ENCODE measurements at regions not wholly inside any gene's neighbourhood (a gene's known extent, or its start where the extent isn't known, plus 50 kb on each side); places are given as distances from the start of the nearest gene placed in this dataset.
"Not testable (repeated sequence)": the region's sequence is repeated elsewhere in the genome, so short reads cannot be mapped to it uniquely, and the experiment has no call there.

DNA sequence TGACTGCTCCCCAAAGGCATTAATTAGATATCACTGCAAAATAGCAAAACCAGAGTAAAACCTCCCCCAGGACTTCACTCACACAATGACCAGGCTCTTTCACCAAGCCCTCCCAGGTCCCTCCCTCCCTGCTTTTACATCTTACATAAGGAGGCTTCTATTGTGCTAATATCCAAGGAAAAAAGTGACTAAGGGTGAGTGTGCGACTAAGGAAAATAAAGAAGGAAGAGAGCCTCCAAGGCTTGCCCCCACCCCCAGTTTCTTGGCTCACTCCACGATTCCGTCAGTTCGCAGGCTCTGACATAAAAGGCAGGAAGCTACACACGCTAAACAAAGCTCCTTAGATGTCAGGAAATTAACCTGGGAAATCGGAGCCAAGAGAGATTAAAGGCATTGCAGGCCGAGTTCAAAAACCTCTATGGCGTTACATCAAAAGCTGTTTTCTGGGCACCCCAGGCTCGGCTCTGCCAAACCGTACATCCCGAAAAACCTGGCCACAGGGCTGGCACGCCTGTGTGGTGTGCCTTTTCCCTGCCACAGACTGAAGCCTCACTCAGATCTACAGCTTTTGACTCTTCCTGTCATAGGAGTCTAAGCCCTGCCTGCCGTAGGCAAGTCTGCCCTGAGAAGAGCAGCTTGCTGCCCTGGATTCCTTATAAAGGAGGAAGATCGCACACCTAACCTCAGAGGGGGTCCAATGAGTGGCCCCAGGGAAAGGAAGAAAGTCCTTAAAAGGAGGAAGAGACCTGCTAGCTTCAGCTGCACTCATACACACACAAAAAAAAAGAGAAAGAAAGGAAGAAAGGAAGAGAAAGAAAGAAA, 67.0 kb upstream of the SERP2 start:
- peak; percentile 82 for DNase-seq (ENCODE audit: low spot score)

DNA sequence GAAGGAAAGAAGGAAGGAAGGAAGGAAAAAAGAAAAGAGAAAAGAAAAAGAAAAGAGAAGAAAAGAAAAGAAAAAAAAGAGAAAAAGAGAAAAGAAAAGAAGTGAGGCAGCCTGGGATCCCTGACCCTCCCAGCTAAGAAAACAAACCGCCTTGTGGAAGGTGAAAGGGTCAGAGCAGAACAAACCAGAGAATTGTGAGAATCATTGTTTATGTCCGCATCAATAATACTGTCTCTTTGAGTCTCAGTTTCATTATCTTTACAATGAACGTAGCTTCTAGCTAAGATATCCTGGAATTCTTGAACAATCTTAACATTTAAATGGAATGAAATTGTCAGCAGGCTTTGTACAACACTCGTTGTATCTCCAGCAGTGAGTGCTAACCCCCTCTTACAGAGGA, 66.4 kb upstream of the SERP2 start:
- no peak for DNase-seq (ENCODE audit: low spot score)

DNA sequence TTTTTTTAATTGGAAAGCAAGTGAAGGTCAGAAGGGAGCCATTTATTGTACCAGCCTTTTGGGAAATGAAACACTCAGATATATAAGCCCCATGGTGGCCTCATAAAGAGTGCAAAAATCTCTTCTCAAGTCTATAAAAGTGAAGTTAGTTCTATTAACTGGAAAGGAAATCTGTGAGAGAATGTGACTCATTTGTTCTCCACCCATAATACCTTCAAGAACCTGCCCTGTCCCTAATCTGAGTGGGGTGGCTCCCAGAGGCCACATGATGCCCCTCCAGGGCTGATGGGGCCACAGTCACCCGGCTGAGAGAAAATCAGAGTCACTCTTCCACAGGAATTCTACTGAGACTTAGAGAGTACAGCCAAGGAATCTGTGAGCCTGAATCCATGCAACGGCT, 65.8 kb upstream of the SERP2 start:
- peak; percentile 66 for DNase-seq (ENCODE audit: low spot score)

DNA sequence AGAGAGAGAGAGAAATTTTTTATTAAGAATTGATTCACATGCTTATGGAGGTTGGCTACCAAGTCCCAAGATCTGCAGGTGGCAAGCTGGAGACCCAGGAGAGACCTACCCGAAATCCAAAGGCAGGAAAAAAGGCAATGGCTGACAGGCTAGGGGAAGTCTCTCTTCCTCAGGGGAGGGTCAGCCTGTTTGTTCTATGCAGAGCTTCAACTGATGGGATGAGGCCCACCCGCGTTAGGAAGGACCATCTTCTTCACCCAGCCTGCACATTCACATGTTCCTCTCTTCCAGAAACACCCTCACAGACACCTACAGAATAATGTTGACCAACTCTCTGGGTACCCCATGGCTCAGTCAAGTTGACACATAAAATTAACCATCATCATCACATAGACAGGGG, 65.3 kb upstream of the SERP2 start:
- no peak for DNase-seq (ENCODE audit: low spot score)

DNA sequence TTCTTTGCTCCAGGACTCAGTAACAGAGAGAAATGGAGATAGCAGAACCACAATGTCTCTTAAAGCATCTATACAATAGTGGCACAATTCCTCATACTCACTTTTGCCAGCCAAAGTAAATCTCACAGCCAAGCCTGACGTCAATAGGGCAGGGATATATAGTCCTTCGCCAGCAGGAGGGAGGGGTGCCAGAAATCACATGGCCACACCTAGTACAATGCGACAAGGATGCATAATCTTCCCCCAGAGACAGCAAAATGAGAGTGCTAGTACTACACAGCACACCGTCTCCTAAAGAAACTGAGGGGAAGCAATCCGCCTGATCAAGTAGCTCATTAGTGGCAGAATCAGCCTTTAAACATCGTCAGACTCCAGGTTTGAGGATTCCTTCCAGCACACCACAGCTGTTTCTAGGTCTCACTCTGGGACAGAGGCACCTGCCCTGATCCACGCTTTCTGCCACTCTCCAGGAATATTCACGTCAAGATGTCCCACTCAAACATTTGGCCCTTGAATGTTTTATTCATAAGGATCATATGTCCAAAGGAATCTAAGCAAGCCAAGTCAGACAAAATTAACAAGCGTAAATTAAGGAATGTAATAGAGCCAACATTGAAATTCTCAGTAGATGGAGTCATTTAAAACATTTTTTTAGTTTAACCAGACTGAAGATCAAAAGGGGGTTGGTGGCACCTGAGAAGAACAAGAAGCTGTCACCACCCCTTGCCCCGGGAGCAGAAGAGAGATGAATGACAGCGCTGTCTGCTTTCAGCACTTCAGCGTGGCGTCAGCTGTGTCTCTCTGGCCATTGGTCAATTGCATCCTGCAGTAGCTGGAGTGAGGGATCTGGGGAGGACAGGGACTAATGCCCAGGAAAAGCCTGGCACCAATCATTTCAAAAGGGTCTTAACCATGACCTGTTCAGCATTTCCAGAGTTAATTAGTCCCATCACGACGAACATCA, 63.5 kb upstream of the SERP2 start:
- DNase-seq (ENCODE audit: low spot score) = peak; percentile 72

DNA sequence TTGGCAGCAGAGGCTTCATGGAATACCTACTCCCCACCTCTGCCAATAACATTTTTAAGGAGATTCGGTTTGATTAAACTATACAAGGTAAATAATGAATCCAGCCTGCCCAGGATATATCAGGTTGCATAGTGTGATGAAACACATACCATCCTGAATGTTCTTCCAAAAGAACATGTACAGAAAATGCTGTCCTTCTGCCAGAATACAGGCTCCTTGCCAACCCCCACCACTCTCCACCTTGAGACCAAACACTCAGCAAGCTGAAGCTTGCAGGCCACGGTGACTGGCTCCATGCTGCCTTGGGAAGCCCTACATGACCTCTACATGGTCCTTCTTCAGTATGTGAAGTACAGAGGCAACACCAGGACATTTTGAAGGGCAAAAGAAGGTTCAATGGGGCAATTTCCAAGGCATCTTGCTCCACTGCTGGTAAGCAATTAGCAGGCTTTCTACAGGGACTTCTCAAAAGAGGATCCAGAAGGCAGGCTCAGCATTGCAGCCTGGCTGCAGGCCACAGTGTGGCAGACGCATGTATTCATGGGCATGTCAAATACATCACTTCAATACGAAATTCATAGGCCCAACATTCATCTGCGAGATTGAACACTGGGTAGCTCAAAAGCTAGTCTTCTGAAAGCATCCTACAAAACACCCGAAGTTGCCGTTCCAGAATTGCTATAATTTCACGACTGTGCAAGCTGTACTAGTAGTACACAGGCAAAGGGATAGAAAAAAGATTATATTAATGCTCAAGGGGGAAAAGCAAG, 62.4 kb upstream of the SERP2 start:
- no peak for DNase-seq (ENCODE audit: low spot score)

DNA sequence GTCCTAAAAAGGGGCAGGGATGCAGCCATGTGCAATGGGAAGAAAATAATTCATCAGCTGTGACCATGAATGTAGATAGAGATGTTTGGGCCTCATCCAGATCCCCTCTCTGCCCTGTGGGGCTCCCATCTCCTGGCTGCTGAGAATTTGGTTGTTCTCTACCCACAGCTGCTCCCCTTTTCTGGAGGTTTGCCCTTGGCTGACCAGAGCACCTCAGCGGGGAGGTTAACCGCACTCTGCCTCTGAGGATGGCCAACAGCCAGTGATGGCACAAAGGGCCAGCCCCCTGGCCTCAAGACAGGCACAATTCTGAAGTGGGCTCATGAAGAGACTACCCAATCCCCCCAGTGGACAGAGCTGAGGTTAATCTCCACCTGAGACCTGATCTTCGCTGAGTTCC, 61.5 kb upstream of the SERP2 start:
- DNase-seq (ENCODE audit: low spot score) = no peak

DNA sequence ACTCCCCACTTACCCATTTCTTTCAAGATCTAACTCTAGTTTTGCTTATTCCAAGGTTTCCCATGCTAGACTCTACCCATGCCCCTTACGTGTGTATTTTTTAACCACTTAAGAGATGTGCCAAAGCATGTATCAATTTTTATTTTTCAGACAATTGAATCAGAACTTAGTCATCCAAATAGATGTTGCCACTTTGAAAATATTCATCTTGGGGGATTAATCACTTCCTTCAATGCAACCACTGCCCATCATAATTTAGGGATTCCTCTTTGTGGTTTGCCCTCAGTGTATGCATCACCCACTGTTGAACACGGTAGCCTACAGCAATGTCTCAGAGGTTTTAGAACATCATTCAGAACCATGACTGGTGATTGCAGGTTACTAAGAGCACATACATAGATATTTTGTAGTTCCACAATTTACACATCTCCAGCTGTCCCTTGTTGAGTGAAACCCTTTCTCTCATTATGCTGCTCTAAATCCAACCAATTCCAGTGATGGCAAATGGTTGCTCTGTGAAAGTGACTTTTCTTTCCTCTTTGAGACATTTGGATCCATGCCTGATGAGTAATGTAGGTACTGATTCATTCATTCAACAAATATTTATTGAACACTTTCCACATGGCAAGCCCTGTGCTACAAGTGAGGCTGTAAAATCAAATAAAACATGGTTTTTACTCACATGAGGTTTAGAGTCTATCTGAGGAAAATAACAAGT, 60.6 kb upstream of the SERP2 start:
- peak; percentile 86 for DNase-seq (ENCODE audit: low spot score)

DNA sequence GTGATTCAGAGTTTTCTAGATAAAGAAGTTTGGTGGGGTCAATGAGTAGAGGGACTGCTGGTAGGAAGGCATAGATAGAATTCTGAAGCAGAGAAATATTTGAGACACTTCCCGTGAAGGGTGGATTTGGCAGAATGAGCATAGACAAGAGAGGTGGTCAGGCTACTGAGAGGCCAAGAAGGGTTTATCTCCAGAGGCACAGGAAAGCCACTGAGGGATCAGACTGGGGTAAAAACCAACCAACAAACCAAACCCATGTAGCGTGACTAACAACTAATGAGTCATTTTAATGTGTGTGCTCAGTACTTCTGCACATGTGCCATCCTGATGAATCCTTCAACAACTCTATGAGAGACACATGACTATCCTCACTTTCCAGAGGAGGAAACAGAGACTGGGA, 60.0 kb upstream of the SERP2 start:
- peak; percentile 83 for DNase-seq (ENCODE audit: low spot score)

DNA sequence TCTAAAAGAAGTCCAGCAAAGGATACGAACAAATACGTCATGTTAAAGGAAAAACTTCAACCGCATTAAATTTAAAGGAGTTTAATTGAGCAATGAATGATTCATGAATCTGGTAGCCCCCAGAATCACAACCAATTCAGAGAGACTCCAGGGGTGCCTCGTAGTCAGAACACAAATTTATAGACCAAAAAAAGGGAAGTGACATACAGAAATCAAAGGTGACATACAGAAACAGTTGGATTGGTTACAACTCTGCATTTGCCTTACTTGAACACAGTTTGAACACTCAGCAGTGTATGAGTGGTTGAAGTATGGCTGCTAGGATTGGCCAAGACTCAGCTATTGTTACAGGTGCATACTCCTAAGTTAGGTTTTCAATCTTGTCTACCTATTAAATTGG, 59.5 kb upstream of the SERP2 start:
- DNase-seq (ENCODE audit: low spot score) = not testable (repeated sequence)

DNA sequence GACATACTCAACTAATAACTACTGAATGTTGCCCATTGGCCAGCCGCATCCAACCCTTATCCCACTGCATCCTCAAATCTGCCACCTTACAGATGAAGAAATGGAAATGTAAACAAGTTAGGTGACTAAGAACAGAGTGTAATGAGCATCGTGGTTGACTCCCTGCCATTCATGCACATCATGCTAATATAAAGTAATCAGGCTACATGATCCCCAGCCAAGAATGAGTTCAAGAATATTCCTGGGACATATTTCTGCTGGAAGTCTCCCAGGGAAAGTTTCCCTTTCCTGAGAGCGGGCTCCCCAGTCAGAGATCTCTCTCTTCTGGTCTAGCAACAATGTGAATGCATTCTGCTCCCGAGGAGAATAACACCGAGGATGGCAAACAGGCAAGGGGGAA, 55.9 kb upstream of the SERP2 start:
- no peak for DNase-seq (ENCODE audit: low spot score)

DNA sequence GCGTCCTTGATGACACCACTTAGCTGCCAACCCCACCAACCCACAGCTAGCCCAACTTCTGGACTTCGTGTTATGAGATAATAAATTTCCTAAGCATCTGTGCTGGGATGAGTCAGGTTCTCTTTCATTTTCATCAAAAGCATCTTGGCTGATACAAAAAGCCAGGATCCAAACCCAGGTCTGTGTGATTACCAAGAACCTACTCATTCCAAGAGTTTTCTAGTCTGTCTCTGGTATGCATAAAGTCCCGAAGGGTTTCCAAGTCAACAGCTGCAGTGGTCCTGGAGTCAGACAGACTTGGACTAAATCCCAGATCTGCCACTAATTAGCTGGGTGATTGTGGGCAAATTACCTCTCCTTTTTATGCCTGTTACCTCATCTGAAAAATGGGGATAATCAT, 55.5 kb upstream of the SERP2 start:
- DNase-seq (ENCODE audit: low spot score) = no peak

DNA sequence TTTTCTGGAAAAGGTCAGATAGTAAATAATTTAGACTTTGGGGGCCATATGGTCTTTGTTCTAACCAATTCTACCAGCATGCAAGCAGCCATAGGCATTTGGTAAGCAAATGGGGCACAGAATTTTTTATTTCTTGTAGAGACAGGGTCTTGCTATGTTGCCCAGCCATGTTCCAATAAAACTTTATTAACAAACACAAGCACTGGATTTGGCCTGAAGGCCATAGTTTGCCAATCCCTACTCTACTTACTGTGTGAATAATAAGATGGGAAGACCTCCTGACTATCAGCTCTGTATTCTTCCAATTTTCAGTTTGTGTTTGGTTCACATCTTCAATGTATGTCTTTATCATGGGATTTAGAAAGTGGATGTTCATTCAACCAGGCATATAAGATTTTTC, 53.0 kb upstream of the SERP2 start:
- DNase-seq (ENCODE audit: low spot score) = no peak

DNA sequence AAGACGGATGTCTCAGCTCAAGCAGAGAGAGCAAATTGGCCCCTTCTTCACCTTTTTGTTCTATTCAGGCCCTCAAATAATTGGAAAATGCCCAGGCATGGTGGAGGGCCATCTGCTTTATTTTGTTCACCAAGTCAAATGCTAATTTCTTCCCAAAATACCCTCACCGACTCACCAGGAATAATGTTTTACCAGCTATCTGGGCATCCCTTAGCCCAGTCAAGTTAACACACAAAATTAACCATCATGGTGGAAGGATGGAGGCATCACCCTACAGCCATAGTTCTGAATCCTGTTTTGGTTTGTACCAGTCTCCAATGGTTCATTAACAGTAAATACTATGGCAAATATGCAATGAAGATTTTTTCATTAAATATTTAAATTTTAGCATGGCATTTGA, 51.7 kb upstream of the SERP2 start:
- DNase-seq (ENCODE audit: low spot score) = no peak

DNA sequence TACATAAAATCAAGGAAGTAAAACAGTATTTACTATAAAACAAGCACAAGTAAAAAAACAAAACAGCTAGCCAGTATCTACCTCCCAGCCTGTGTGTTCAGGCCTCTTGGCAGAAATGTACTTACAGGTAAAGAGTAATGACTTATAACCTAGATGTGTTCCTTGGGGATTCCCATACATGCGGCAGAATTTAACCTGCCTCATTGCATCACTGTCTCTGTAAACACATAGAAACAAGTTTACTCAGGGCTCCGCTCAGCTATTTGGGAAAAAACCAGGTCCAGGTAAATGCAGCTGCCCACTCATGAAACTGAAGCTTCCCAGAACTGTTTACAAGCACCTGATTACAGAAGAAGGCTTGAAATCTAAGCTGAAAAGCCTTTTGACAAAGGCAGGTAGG, 50.7 kb upstream of the SERP2 start:
- DNase-seq (ENCODE audit: low spot score) = no peak

DNA sequence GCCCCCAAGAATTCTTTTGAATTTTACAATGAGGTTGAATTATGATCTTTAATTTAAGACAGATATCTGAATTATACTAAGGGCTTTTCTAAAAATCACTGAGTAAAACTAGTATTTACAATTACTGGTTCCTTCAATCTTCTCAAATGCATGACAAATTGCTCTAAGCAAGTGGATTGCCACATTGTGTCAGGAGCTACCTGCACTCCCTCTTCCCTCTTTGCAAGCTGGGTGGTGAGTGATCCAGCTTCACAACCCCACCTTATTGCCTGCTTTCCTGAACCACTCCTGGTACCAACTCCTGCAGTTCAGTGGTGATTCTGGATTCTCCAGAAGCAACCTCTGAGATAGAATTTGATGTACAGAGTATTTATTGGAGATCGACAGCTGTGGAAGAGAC, 49.9 kb upstream of the SERP2 start:
- DNase-seq (ENCODE audit: low spot score) = no peak

Data from LoVo (cell line).